ENCODE measurements at regions not wholly inside any gene's neighbourhood (a gene's known extent, or its start where the extent isn't known, plus 50 kb on each side); places are given as distances from the start of the nearest gene placed in this dataset.

DNA sequence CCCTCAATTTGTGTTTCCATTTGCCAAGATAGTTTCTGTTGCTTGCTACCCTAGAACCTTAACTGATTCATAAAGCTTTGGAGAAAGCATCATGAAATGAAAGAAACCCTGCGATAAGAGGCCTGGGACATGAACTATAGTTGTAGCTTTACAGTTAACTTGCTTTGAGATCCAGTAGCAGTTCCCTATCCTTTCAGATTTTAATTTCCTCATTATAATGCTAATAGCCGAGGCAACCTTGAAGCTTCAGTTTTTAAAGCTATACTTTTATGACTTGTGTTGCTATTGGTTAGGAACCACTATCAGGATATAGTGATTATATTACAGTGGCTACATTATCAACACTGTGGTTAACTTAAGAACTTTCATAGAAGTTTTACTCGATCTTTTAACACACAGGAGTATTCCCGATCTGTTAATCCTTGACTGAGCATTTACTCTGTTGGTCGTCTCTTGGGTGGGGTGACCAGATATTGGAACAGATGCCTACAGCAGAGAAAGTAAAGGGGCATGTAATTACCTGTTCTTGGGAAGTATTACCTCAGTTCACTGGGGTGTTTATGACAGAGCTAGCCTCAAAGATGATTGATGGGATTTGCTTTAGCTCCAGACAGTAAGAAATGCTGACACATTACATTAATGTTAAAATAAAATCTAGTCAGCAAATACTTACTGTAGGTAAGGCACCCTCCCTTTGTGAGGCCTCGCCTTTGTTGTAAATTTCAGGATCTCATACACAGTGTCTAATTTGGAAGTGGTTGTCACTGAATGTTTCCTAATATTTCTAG is 86.2 kb upstream of the CSRP2 start:
- Histone ChIP-seq H4K20me1 (ENCODE audit: insufficient read depth, low read length) (no peaks in the 10 kb centered on the region), H2AFZ (ENCODE audit: low read length) (no peak overlapping the region), H3K36me3 (replicated peaks in 1 of 2; ENCODE audit: control insufficient read depth in 1 of 2, insufficient read depth in 2 of 2, low read length in 2 of 2) (no peaks in the 10 kb centered on the region), H3K4me3 (replicated peaks in 1 of 3; ENCODE audit: insufficient read depth in 1 of 3, low read depth in 2 of 3, low read length in 3 of 3) (no peak overlapping the region), H3K9me3 (ENCODE audit: low read length) (no peaks in the 10 kb centered on the region), H3K4me2 (ENCODE audit: low read depth, low read length) (no peak overlapping the region), H3K27me3 (ENCODE audit: control insufficient read depth in 1 of 2, insufficient read depth in 2 of 2, low read length in 2 of 2) (peaks cover 0 to 6% of the 10 kb centered on the region in 2 experiments; a peak in 3 of 5 replicates), H3K4me1 (ENCODE audit: insufficient read depth, low read length) (no peaks in the 10 kb centered on the region), H3K9ac (ENCODE audit: insufficient read depth, low read depth, low read length) (no peak overlapping the region), H3K27ac (ENCODE audit: extremely low read length, insufficient read depth, low read length) (no peak overlapping the region), H3K79me2 (ENCODE audit: insufficient read depth, low read length) (no peaks in the 10 kb centered on the region)
- POLR2A ChIA-PET: no interaction called here
- TF ChIP-seq ZNF329 (CRISPR knock-in tag; IDR thresholded peaks at IDR 0.05; ENCODE audit: low read depth): no peak
- TF ChIP-seq MAFK (conservative IDR thresholded peaks at IDR 0.05 in 1 of 2, IDR thresholded peaks at IDR 0.05 in 1 of 2; ENCODE audit: low read length in 2 of 2): peak; percentile 83 to 93
- TF ChIP-seq ZNF549 (CRISPR knock-in tag; IDR thresholded peaks at IDR 0.05): no peak
- TF ChIP-seq MAFF (IDR thresholded peaks at IDR 0.05; ENCODE audit: low read depth, low read length): peak; percentile 90
- in situ Hi-C loops (cut with HindIII; ENCODE audit: extremely low pct_ligation_motif_present, low pct_unique_long_range_greater_than_20kb): no loop called here
- DNase-seq (ENCODE audit: low spot score) (no peak), FAIRE-seq (no peak), ATAC-seq (no peak)
- CTCF ChIA-PET (ENCODE audit: low intra/inter-chr PET ratio, low total read pairs): no interaction called here
- intact Hi-C loops (cut with micrococcal nuclease; ENCODE audit: unreplicated experiment): no loop called here
- WGBS (ENCODE audit: low lambda C conversion rate): 15% methylated on average over 6 of the region's 6 CpGs
- BruUV-seq (replicated peaks): no TSS peak

DNA sequence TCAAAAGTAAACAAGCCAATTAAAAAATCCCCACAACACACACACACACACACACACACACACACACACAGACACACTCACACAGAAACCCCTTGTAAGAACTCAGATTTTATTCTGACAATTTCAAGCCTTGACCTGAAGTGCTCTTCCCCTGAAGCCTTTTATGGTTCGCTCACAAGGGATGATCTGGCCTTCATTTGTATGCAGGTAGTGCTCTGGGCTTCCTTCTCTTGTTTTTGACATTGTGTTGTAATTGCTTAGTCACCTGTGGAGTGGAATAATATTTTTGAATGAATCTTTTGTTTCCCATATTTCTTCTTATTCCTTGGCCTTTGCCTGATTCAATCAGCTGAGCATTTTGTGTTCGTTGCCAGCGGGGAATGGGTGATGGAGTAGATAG is 83.3 kb upstream of the CSRP2 start:
- DNase-seq (ENCODE audit: low spot score): no peak
- intact Hi-C loops (cut with micrococcal nuclease; ENCODE audit: unreplicated experiment): no loop called here
- no TSS peak for BruUV-seq (replicated peaks)
- H3K9ac ChIP-seq (ENCODE audit: insufficient read depth, low read depth, low read length): no peak overlapping the region
- in situ Hi-C loops (cut with HindIII; ENCODE audit: extremely low pct_ligation_motif_present, low pct_unique_long_range_greater_than_20kb): no loop called here
- ChIA-PET POLR2A (no interaction called here), CTCF (ENCODE audit: low intra/inter-chr PET ratio, low total read pairs) (no interaction called here)
- H3K4me3 ChIP-seq (replicated peaks in 1 of 3; ENCODE audit: insufficient read depth in 1 of 3, low read depth in 2 of 3, low read length in 3 of 3): no peak overlapping the region
- H3K4me1 ChIP-seq (ENCODE audit: insufficient read depth, low read length): no peaks in the 10 kb centered on the region
- H3K27ac ChIP-seq (ENCODE audit: extremely low read length, insufficient read depth, low read length): no peak overlapping the region
- ATAC-seq: no peak
- no peaks in the 10 kb centered on the region for H3K36me3 ChIP-seq (replicated peaks in 1 of 2; ENCODE audit: control insufficient read depth in 1 of 2, insufficient read depth in 2 of 2, low read length in 2 of 2)
- H3K79me2 ChIP-seq (ENCODE audit: insufficient read depth, low read length): no peaks in the 10 kb centered on the region
- TF ChIP-seq EED (CRISPR knock-in tag; IDR thresholded peaks at IDR 0.05): no peak
- peaks cover 0 to 6% of the 10 kb centered on the region in 2 experiments; a peak in 3 of 5 replicates for H3K27me3 ChIP-seq (ENCODE audit: control insufficient read depth in 1 of 2, insufficient read depth in 2 of 2, low read length in 2 of 2)
- no peak overlapping the region for H2AFZ ChIP-seq (ENCODE audit: low read length)
- no peak overlapping the region for H3K4me2 ChIP-seq (ENCODE audit: low read depth, low read length)
- H3K9me3 ChIP-seq (ENCODE audit: low read length): no peaks in the 10 kb centered on the region
- FAIRE-seq: no peak
- H4K20me1 ChIP-seq (ENCODE audit: insufficient read depth, low read length): no peaks in the 10 kb centered on the region
- 1% methylated on average over 3 of the region's 3 CpGs for WGBS (ENCODE audit: low lambda C conversion rate)

Measured in HepG2 (cell line).